Thyroid gland (tissue), 4 donors: ENCODE measurements at regions not wholly inside any gene's neighbourhood (a gene's known extent, or its start where the extent isn't known, plus 50 kb on each side); places are given as distances from the start of the nearest gene placed in this dataset.

Source experiments
- CTCF ChIP-seq, 6 experiments: fragments of 200-600 bp in 3 of 6; fragments of 450-650 bp in 3 of 6; sonication (generic) in 3 of 6; IDR thresholded peaks; one replicate each; pipeline ENCODE4 v1.5.1; 2016 to 2019; ENCODE audit warnings: antibody characterized with exemption in 6 of 6, mild to moderate bottlenecking in 2 of 6, inconsistent platforms in 1 of 6, moderate library complexity in 1 of 6
- POLR2A ChIP-seq, 2 donors: fragments of 450-650 bp; IDR thresholded peaks; one replicate each; pipeline ENCODE4 v1.6.1; 2017; ENCODE audit warnings: antibody characterized with exemption in 2 of 2, mild to moderate bottlenecking in 2 of 2, moderate library complexity in 1 of 2

- no peak for TF ChIP-seq CTCF (IDR thresholded peaks at IDR 0.05)
- no peak for TF ChIP-seq POLR2A (IDR thresholded peaks at IDR 0.05)
Observed at GRCh38 chr5:39661026-39661779, 236.4 kb upstream of the DAB2 start.
